ENCODE measurements at regions not wholly inside any gene's neighbourhood (a gene's known extent, or its start where the extent isn't known, plus 50 kb on each side); places are given as distances from the start of the nearest gene placed in this dataset.

DNA sequence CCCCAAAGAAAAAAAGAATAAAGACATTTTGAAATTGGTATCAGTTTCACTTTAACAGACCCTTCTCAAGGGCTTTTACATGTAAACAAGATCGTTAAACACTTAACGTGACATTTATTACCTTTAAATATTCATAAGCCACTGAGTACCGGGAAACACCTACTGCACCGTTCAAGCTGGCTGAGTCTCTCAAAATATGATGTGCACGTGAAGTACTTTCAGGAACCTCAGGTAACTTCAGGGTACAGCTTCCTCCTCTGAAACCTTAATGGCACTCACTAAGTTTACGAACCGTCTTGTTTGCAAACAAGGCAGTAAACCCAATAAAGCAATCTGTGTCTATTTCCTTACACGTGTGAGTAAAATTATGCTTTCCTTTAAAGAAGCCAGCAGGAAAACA, 105.5 kb upstream of the TENM4 start:
- Histone ChIP-seq H3K4me3 (ENCODE audit: low read length) (no peak overlapping the region), H3K27ac (ENCODE audit: low read depth in 1 of 2, low read length in 2 of 2) (no peak overlapping the region), H3K9me3 (ENCODE audit: control insufficient read depth in 1 of 2, insufficient read depth in 1 of 2, low read length in 2 of 2) (peaks cover 0 to 3% of the 10 kb centered on the region in 2 experiments), H3K4me1 (ENCODE audit: insufficient read depth, low read length) (no peaks in the 10 kb centered on the region), H3K36me3 (ENCODE audit: insufficient read depth, low read length) (no peaks in the 10 kb centered on the region), H3K27me3 (ENCODE audit: control insufficient read depth in 1 of 2, insufficient read depth in 2 of 2, low read length in 2 of 2) (no peaks in the 10 kb centered on the region)
- Mint-ChIP-seq H3K27me3 (no peaks in the 10 kb centered on the region), H3K36me3 (ENCODE audit: low read depth) (no peaks in the 10 kb centered on the region), H3K4me3 (no peak overlapping the region), H3K4me1 (ENCODE audit: low read depth) (no peaks in the 10 kb centered on the region), H3K9me3 (no peaks in the 10 kb centered on the region), H3K27ac (no peak overlapping the region)
- ATAC-seq (ENCODE audit: poor library complexity) (no peak), DNase-seq (no peak)
- intact Hi-C loops (cut with DNase I, micrococcal nuclease): no loop called here
- ChIA-PET CTCF (no interaction called here), POLR2A (no interaction called here)
- TF ChIP-seq, protein P1, sequence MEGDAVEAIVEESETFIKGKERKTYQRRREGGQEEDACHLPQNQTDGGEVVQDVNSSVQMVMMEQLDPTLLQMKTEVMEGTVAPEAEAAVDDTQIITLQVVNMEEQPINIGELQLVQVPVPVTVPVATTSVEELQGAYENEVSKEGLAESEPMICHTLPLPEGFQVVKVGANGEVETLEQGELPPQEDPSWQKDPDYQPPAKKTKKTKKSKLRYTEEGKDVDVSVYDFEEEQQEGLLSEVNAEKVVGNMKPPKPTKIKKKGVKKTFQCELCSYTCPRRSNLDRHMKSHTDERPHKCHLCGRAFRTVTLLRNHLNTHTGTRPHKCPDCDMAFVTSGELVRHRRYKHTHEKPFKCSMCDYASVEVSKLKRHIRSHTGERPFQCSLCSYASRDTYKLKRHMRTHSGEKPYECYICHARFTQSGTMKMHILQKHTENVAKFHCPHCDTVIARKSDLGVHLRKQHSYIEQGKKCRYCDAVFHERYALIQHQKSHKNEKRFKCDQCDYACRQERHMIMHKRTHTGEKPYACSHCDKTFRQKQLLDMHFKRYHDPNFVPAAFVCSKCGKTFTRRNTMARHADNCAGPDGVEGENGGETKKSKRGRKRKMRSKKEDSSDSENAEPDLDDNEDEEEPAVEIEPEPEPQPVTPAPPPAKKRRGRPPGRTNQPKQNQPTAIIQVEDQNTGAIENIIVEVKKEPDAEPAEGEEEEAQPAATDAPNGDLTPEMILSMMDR (IDR thresholded peaks at IDR 0.05): no peak

DNA sequence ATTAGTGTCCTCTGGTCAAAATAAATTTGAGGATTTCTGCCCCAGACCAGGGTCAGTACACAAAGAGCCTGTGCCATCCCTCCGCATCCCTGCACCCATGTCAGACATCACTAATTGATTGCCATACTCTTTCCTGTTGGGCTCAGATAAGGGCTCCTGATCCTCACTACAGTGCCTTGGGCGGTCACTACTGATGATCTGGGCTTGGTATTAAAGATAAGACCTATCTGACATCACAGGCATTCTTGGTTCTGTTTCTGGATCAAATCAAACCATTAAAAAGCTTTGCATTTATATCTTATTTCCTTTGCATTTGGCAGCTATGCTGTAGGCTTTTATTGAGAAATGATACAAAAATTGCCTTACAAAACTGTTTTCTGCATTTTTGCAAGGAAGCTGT, 103.5 kb upstream of the TENM4 start:
- no peaks in the 10 kb centered on the region for H3K9me3 Mint-ChIP-seq
- H3K4me1 Mint-ChIP-seq (ENCODE audit: low read depth): no peaks in the 10 kb centered on the region
- H3K36me3 Mint-ChIP-seq (ENCODE audit: low read depth): no peaks in the 10 kb centered on the region
- ChIA-PET CTCF (no interaction called here), POLR2A (no interaction called here)
- no peak overlapping the region for H3K4me3 ChIP-seq (ENCODE audit: low read length)
- H3K27me3 ChIP-seq (ENCODE audit: control insufficient read depth in 1 of 2, insufficient read depth in 2 of 2, low read length in 2 of 2): no peaks in the 10 kb centered on the region
- no peak for DNase-seq
- no peaks in the 10 kb centered on the region for H3K27me3 Mint-ChIP-seq
- no peak for ATAC-seq (ENCODE audit: poor library complexity)
- TF ChIP-seq, protein P1 (IDR thresholded peaks at IDR 0.05): no peak
- no peak overlapping the region for H3K27ac Mint-ChIP-seq
- no peaks in the 10 kb centered on the region for H3K36me3 ChIP-seq (ENCODE audit: insufficient read depth, low read length)
- peaks cover 0 to 3% of the 10 kb centered on the region in 2 experiments for H3K9me3 ChIP-seq (ENCODE audit: control insufficient read depth in 1 of 2, insufficient read depth in 1 of 2, low read length in 2 of 2)
- intact Hi-C loops (cut with DNase I, micrococcal nuclease): no loop called here
- no peaks in the 10 kb centered on the region for H3K4me1 ChIP-seq (ENCODE audit: insufficient read depth, low read length)
- H3K27ac ChIP-seq (ENCODE audit: low read depth in 1 of 2, low read length in 2 of 2): no peak overlapping the region
- no peak overlapping the region for H3K4me3 Mint-ChIP-seq

DNA sequence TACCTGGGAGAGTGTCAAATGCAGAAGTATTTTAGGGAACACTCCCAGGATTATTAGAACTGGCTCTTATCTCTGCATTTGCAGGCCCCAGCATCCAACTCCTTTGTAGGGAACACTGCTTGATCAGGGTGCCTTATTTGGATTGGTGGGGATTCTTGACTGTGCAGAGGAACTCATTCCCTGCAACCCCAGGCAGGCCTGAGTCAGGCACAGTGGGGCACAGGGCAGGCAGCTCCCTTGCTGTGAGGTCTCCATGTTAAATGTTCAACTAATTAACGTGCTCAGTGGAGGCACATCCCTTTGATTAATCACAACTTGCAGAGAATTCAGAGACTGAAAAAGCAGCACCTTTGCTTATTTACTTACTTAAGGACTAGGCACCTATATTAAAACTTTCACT, 102.3 kb upstream of the TENM4 start:
- no peak for DNase-seq
- TF ChIP-seq, protein P1 (IDR thresholded peaks at IDR 0.05): no peak
- H3K9me3 Mint-ChIP-seq: no peaks in the 10 kb centered on the region
- ChIA-PET CTCF (no interaction called here), POLR2A (no interaction called here)
- Histone ChIP-seq H3K27ac (ENCODE audit: low read depth in 1 of 2, low read length in 2 of 2) (no peak overlapping the region), H3K27me3 (ENCODE audit: control insufficient read depth in 1 of 2, insufficient read depth in 2 of 2, low read length in 2 of 2) (no peaks in the 10 kb centered on the region), H3K4me3 (ENCODE audit: low read length) (no peak overlapping the region), H3K4me1 (ENCODE audit: insufficient read depth, low read length) (no peaks in the 10 kb centered on the region), H3K36me3 (ENCODE audit: insufficient read depth, low read length) (no peaks in the 10 kb centered on the region), H3K9me3 (ENCODE audit: control insufficient read depth in 1 of 2, insufficient read depth in 1 of 2, low read length in 2 of 2) (peaks cover 0 to 3% of the 10 kb centered on the region in 2 experiments)
- no peak for ATAC-seq (ENCODE audit: poor library complexity)
- no peaks in the 10 kb centered on the region for H3K27me3 Mint-ChIP-seq
- H3K4me1 Mint-ChIP-seq (ENCODE audit: low read depth): no peaks in the 10 kb centered on the region
- H3K36me3 Mint-ChIP-seq (ENCODE audit: low read depth): no peaks in the 10 kb centered on the region
- H3K27ac Mint-ChIP-seq: no peak overlapping the region
- H3K4me3 Mint-ChIP-seq: no peak overlapping the region
- intact Hi-C loops (cut with DNase I, micrococcal nuclease): no loop called here

Data from CD4-positive, alpha-beta T cell (primary cell).